ENCODE measurements at regions not wholly inside any gene's neighbourhood (a gene's known extent, or its start where the extent isn't known, plus 50 kb on each side); places are given as distances from the start of the nearest gene placed in this dataset.

- WGBS: 45% methylated on average over 1 of the region's 1 CpG
- Histone ChIP-seq H3K9ac (ENCODE audit: low read depth in 1 of 2, low read length in 2 of 2) (no peak overlapping the region), H3K27ac (ENCODE audit: low read depth in 1 of 2, low read length in 2 of 2) (no peak overlapping the region), H3K4me3 (ENCODE audit: low read depth in 1 of 3, low read length in 3 of 3) (no peak overlapping the region), H3K27me3 (ENCODE audit: control insufficient read depth in 4 of 4, insufficient read depth in 4 of 4, low read length in 3 of 4) (peaks cover 0 to 2% (median 0%) of the 10 kb centered on the region in 4 donors), H3K4me1 (ENCODE audit: control insufficient read depth in 4 of 4, insufficient read depth in 4 of 4, low read length in 3 of 4) (no peaks in the 10 kb centered on the region), H3K9me3 (ENCODE audit: control insufficient read depth in 4 of 4, low read length in 3 of 4) (no peaks in the 10 kb centered on the region), H3K36me3 (ENCODE audit: control insufficient read depth in 4 of 4, insufficient read depth in 3 of 4, low read depth in 1 of 4, low read length in 3 of 4) (no peaks in the 10 kb centered on the region)
- no peak for DNase-seq (ENCODE audit: low spot score)
- TF ChIP-seq FOXA1 (IDR thresholded peaks at IDR 0.05) (no peak), REST (IDR thresholded peaks at IDR 0.05) (no peak), MAX (IDR thresholded peaks at IDR 0.05) (no peak), ZBTB33 (IDR thresholded peaks at IDR 0.05) (no peak), SP1 (IDR thresholded peaks at IDR 0.05) (no peak), TAF1 (conservative IDR thresholded peaks at IDR 0.05) (no peak), CTCF (IDR thresholded peaks at IDR 0.05; ENCODE audit: low read depth, low read length, missing input control) (no peak)
These were observed 205.8 kb upstream of the EOMES start for GRCh38 chr3:27927882-27928281.

GRCh38 chr3:27930052-27930602 lies 208.0 kb upstream of the EOMES start:
- no peaks in the 10 kb centered on the region for H3K36me3 ChIP-seq (ENCODE audit: control insufficient read depth in 4 of 4, insufficient read depth in 3 of 4, low read depth in 1 of 4, low read length in 3 of 4)
- no peak overlapping the region for H3K4me3 ChIP-seq (ENCODE audit: low read depth in 1 of 3, low read length in 3 of 3)
- no peaks in the 10 kb centered on the region for H3K4me1 ChIP-seq (ENCODE audit: control insufficient read depth in 4 of 4, insufficient read depth in 4 of 4, low read length in 3 of 4)
- DNase-seq (ENCODE audit: low spot score): no peak
- no peak overlapping the region for H3K27ac ChIP-seq (ENCODE audit: low read depth in 1 of 2, low read length in 2 of 2)
- no peak overlapping the region for H3K9ac ChIP-seq (ENCODE audit: low read depth in 1 of 2, low read length in 2 of 2)
- no peaks in the 10 kb centered on the region for H3K9me3 ChIP-seq (ENCODE audit: control insufficient read depth in 4 of 4, low read length in 3 of 4)
- H3K27me3 ChIP-seq (ENCODE audit: control insufficient read depth in 4 of 4, insufficient read depth in 4 of 4, low read length in 3 of 4): peaks cover 0 to 2% (median 0%) of the 10 kb centered on the region in 4 donors
- TF ChIP-seq TAF1 (conservative IDR thresholded peaks at IDR 0.05): no peak
- WGBS: 63% methylated on average over 1 of the region's 1 CpG

- Histone ChIP-seq H3K4me3 (ENCODE audit: low read depth in 1 of 3, low read length in 3 of 3) (no peak overlapping the region), H3K4me1 (ENCODE audit: control insufficient read depth in 4 of 4, insufficient read depth in 4 of 4, low read length in 3 of 4) (no peaks in the 10 kb centered on the region), H3K27ac (ENCODE audit: low read depth in 1 of 2, low read length in 2 of 2) (no peak overlapping the region), H3K9ac (ENCODE audit: low read depth in 1 of 2, low read length in 2 of 2) (no peak overlapping the region), H3K9me3 (ENCODE audit: control insufficient read depth in 4 of 4, low read length in 3 of 4) (no peaks in the 10 kb centered on the region), H3K36me3 (ENCODE audit: control insufficient read depth in 4 of 4, insufficient read depth in 3 of 4, low read depth in 1 of 4, low read length in 3 of 4) (no peaks in the 10 kb centered on the region), H3K27me3 (ENCODE audit: control insufficient read depth in 4 of 4, insufficient read depth in 4 of 4, low read length in 3 of 4) (no peaks in the 10 kb centered on the region)
- WGBS: 84% methylated on average over 2 of the region's 2 CpGs
- no peak for TF ChIP-seq HNF4A (conservative IDR thresholded peaks at IDR 0.05)
- TF ChIP-seq HNF4G (IDR thresholded peaks at IDR 0.05): no peak
- no peak for TF ChIP-seq TAF1 (conservative IDR thresholded peaks at IDR 0.05)
- DNase-seq (ENCODE audit: low spot score): no peak
These were observed 213.4 kb upstream of the EOMES start for GRCh38 chr3:27935492-27935891.
